HT-29 (cell line): ENCODE measurements at regions not wholly inside any gene's neighbourhood (a gene's known extent, or its start where the extent isn't known, plus 50 kb on each side); places are given as distances from the start of the nearest gene placed in this dataset.

Experiments
- DNase-seq: peaks from one replicate; pipeline ENCODE4 v3.0.0-alpha.2; 2015; ENCODE audit warnings: low spot score

DNA sequence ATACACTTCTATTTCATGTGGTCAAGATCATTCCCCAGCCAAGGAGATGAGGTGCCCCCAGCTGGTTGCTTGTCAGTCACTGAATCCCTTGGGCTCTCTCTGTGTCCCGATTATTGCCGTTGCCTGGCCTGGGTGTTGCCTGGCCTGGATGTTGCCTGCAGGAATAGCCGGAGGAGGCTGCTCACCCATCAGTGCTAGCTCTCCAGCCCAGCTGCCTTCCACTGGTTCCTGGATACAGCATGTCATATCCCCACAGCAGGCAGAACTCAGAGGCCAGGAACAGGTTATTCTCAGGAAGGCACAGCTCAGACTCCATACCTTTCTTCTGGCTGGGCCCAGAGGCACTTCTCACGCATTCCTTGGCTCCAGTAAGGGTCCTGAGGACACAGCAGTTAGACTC is 542.1 kb upstream of the MGMT start:
- no peak for DNase-seq

DNA sequence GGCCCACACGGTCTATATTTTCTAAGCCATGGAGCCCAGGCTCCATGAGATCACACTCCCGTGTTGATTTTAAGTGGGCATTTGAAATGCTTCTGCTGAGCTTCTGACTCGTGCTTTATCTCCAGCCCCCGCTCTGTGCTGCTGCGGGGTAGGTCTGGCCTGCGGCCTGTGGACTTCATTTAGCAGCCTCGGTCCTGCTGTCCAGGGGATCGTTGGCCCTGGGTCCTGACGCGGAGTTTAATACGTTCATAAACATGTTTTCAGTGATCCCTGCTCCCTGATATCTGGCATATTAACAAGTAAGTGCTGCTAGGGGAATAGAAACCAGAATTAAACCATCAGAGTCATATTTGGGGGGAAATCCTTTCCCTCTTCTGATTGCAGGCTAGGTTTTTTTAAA is 540.3 kb upstream of the MGMT start:
- DNase-seq = no peak

DNA sequence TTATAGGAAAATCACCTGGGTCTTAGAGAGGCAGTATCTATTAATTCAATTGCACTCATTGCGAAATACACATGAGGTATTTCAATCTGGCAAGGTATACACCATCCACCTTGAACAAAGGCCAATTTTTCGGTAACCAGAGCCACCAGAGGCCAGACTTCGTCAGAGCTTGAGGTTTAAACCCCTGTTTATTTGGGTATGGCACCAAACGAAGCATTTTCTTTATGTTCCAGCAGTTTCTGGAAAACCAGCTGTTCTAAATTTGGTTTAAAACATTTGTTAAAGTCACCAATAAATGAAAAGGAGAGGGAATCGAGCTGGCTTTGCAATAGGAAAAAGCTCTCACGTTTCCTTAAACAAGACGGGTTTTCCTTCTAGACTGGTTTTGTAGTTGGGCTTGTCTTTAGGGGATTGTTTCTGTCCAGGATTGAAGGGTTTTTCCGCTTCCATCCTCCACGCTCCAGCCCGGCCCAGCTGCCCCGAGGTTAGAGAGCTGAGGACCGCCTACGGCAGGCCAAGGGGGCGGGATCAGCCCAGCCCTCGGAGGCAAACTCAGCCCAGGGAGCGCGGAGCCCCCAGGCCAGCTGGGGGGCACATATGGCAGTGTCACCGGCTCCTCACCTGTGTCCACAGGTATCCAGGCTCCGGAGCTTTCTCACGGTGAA is 539.4 kb upstream of the MGMT start:
- no peak for DNase-seq

GRCh38 chr10:128928231-128928836 is 538.7 kb upstream of the MGMT start:
- DNase-seq = no peak

DNA sequence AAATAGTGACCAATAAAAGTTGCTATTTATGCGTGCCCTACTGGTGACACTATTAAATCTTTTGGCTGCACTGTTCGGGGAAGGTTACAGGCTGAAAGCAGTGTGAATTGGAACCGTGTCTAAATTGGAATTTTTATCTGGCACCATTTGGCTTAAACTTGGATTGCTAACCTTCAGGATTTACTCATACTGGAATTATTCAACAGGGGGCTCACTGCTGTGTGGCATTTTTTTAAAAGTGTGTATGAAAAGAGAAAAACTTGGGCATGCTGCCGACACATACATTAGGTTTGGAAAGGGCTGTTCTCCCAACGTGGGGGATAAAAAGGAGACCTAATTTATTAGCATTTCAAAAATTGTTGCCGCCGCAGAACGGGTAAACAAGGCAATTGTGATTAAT is 537.9 kb upstream of the MGMT start:
- no peak for DNase-seq

DNA sequence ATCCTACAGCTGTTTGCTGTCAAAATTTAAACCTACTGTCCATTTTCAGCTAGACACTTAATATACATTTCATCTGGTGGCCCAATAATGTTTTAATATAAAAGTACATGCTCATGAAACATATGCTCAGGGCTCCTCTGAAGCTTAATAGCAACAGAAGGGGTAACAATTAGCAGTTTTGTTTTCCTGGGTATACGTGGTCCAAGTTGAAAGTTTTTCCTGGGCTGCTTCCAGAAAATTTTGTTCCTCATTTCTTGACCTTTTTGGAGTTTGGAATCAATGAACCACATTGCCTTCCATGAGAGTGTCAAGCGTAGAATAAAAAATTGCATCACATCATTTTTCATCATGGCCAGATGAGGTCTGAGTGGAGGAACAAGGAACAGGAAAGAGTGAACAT is 537.3 kb upstream of the MGMT start:
- no peak for DNase-seq

DNA sequence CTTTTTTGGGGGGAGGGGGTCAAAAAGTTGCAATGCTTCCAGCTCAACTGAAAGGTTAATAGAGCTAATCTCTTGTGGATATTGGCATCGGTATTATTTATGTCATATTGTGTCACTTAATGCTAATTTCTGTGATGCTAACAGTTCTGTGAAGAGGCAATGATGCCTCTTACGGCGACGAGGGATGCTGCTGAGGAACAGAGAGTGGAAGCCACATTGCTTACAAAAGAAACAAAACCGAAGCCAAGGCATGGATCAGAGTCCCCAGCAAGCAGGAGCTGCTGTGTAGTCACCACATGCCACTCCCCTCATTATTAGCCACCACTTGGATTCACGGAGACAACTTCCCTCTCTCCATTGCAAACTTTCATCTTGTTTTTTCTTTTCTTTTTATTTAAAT is 536.5 kb upstream of the MGMT start:
- DNase-seq = no peak

GRCh38 chr10:128932071-128932820 is 534.8 kb upstream of the MGMT start:
- no peak for DNase-seq

DNA sequence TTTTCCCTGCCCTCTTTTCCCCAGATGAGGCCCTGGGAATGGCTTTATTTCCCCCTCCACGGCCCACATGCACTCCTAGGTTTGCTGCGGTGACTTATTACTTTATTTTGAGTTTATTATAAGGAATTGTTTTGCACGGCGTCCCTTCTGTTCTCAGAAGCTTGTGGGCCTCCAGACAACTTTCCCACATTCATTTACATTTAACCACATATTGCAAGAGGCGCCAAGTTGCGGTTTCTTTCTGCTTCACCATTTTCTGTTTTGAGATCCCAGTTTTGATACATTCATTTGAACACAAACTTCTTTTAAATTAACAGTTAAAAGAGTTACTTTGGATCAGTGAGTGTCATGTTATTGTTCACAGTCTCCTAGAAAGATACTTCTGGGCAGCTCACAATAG is 532.5 kb upstream of the MGMT start:
- DNase-seq = no peak

- DNase-seq = no peak
Measured at GRCh38 chr10:128936392-128936791, 530.6 kb upstream of the MGMT start.

DNA sequence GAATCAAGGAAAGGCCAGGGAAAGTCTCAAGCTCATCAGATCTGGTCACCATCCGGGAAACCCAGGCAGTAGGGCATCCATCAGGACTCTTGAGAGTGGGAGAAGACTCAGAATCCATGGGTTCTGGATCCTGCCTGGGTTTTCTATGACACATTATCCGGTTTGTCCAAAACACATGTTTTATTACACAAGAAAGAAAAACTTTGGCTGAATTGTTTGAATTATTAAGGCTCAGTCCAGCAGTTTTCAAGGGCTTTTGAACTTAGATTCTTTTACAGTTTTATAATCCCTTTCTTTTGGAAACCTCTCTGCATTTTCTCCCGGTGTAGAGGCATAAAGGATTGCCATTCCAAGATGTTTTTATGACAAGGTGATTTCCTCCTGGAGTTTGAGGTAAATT is 528.5 kb upstream of the MGMT start:
- DNase-seq = no peak

DNA sequence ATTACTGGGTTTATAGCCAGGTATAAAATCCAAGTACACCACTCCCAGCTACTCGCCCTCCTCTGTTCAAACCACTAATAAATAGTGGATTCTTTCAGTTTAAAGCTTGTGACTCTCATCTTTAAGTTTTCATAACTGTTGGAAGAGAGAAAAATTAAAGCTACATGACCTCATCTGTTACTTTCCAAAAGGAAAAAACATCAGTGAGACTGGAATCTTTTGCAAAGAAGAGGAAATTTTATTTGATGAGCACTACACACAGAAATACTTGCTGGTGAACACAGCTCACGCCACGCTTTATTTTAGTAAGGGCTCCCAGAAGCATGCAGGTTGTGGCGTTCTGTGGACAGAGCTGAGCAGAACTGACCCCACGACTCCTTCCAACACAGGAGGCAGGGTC is 527.0 kb upstream of the MGMT start:
- DNase-seq = no peak

DNA sequence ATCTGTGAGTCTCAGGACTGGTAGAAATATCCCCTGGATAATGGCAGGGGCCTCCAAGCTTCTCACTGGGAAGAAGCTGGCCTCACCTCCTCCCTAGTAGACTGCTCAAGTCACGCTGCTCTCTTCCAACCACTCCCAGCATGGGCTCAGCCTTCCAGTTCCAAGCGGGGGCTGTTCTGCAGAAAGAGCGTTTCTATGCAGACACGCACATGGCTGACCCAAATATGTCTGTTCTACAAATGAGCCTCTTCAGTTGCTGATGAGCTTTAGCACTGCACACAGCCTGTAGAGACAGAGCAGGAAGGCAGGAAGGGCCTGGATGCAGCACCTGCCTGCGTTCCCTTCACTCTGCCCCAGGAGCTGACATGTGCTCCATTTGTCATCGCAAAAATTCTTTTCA is 523.9 kb upstream of the MGMT start:
- no peak for DNase-seq

GRCh38 chr10:128945398-128945797 is 521.6 kb upstream of the MGMT start:
- no peak for DNase-seq

- DNase-seq = no peak
Measured at GRCh38 chr10:128950159-128950915, 516.7 kb upstream of the MGMT start.

- no peak for DNase-seq
Measured at GRCh38 chr10:128950916-128951275, 516.1 kb upstream of the MGMT start.

DNA sequence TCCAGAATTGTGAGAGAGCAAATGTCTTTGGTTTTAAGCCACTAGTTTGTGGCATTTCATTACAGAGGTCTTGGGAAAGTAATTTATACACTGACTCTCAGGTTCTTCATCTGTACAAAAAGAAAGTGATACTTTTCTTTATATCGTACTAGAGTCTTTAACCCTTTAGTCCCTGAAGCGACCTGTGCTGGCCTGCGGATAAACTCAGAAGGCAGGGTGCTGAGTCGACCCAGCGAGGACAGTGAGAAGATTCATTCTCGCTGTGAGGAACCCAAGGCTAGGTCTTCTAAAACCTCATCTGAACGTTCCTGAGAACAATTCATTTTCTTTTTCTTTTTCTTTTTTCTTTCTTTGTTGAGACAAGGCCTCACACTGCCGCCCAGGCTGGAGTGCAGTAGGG is 514.2 kb upstream of the MGMT start:
- no peak for DNase-seq

- no peak for DNase-seq
Measured at GRCh38 chr10:128956149-128956548, 510.9 kb upstream of the MGMT start.

DNA sequence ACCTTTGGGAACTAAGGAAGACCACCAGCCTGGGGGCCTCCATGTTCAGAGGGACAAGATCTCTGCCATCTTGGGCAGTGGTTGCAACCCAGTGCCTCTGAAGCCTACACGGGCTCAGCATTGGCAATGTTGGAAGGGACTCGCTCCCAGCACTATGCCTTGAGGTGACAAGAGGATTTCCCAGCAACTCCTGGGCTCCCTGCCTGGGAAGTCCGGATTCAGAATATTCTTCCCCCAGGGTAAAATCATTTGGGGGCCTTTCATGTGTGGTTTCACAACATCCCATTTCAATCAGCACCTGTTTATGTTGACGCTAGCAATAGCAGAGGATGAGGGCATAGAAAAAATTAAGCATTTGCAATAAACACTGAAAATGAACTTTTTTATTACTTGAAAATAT is 509.8 kb upstream of the MGMT start:
- no peak for DNase-seq

DNA sequence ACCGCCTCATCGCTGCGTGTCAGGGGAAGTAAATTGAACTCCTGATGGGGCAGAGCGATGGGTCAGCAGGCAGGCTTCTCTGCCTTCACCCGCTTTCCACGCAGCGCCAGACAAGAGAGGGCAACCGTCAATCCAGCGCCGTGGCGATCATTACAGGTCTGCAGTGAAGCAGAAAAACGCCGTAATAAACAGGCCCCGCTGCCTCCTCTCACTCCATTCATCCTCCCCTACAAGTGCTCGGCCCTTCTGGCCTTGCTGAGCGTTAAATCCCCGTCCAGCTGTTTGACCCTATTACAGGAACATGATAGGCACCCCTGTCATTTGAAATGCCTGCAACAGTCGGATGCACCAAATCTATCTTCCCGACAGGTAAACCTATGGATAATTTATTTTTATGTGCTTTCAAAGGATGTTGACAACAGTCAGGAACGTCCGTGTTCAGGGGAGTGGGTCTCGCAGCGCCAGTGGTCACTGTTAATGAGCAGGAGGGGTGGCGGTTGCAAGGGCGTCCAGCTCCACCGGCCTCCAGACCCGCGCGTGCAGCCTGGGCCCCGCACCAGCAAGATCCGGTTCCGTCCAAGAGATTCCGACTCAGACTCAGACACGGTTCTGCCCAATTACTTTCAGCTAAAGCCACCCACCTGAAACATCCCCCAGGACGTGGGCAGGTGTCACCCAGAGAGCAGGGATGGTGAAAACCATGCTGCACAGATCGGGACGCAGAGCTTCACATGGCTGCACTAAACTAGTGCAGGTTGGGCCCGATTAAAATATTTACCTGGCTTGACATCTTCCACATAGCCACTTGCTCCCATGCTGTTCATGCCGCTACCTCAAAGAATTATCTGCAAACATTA is 508.0 kb upstream of the MGMT start:
- DNase-seq = no peak

- no peak for DNase-seq
Measured at GRCh38 chr10:128959746-128960145, 507.3 kb upstream of the MGMT start.

DNA sequence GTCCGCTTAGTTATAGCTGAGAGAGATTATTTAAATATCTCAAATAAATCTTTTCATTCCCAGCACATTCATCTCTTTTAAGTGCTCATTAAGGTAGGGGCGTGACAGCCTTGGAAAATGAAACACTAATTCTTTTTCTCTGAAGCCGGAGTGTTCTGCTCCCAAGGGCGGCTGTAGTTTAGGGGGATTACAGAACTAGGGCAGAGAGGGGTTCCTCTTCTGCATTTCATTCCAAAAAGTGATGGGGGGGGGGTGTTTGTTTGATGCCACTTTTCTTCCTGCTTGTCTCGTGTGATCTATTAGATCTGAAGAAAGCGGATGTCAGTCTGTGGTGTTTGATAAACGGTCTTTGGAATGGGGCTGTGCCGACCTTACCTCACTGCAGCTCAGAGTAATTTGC is 506.5 kb upstream of the MGMT start:
- DNase-seq = no peak
